ENCODE measurements at regions not wholly inside any gene's neighbourhood (a gene's known extent, or its start where the extent isn't known, plus 50 kb on each side); places are given as distances from the start of the nearest gene placed in this dataset.

GRCh38 chr6:167774881-167775280 lies 51.8 kb upstream of the AFDN start:
- Histone ChIP-seq H2AFZ (ENCODE audit: low read length) (no peak overlapping the region), H3K9me3 (replicated peaks; ENCODE audit: insufficient read depth, low read length) (no peaks in the 10 kb centered on the region), H3K9ac (ENCODE audit: low read length) (no peak overlapping the region), H3K36me3 (replicated peaks; ENCODE audit: insufficient read depth, low read length) (no peaks in the 10 kb centered on the region), H3K79me2 (ENCODE audit: low read length) (no peaks in the 10 kb centered on the region), H3F3A (ENCODE audit: insufficient read depth, low read length) (no peaks in the 10 kb centered on the region), H3K4me2 (ENCODE audit: low read depth, low read length) (no peak overlapping the region), H3K27me3 (replicated peaks; ENCODE audit: insufficient read depth, low read length) (no peaks in the 10 kb centered on the region), H4K20me1 (ENCODE audit: insufficient read depth, low read length) (no peaks in the 10 kb centered on the region), H3K27ac (ENCODE audit: low read length) (no peak overlapping the region), H3K9me2 (replicated peaks; ENCODE audit: insufficient read depth, low read length) (no peaks in the 10 kb centered on the region), H3K4me3 (ENCODE audit: low read length) (no peak overlapping the region), H3K4me1 (ENCODE audit: low read length) (no peaks in the 10 kb centered on the region)
- TF ChIP-seq EZH2phosphoT487 (IDR thresholded peaks at IDR 0.05; ENCODE audit: low read length) (no peak), EZH2 (optimal IDR thresholded peaks at IDR 0.05; ENCODE audit: low read depth, low read length) (no peak)
- DNase-seq, result no peak

- no peak for DNase-seq
- Histone ChIP-seq H3K4me3 (ENCODE audit: low read length) (no peak overlapping the region), H3K36me3 (replicated peaks; ENCODE audit: insufficient read depth, low read length) (no peaks in the 10 kb centered on the region), H3K4me2 (ENCODE audit: low read depth, low read length) (no peak overlapping the region), H3K27ac (ENCODE audit: low read length) (no peak overlapping the region), H3K79me2 (ENCODE audit: low read length) (no peaks in the 10 kb centered on the region), H3K9ac (ENCODE audit: low read length) (no peak overlapping the region), H4K20me1 (ENCODE audit: insufficient read depth, low read length) (no peaks in the 10 kb centered on the region), H3K27me3 (replicated peaks; ENCODE audit: insufficient read depth, low read length) (no peaks in the 10 kb centered on the region), H3K9me2 (replicated peaks; ENCODE audit: insufficient read depth, low read length) (no peaks in the 10 kb centered on the region), H3K4me1 (ENCODE audit: low read length) (no peaks in the 10 kb centered on the region), H2AFZ (ENCODE audit: low read length) (no peak overlapping the region), H3F3A (ENCODE audit: insufficient read depth, low read length) (no peaks in the 10 kb centered on the region), H3K9me3 (replicated peaks; ENCODE audit: insufficient read depth, low read length) (no peaks in the 10 kb centered on the region)
- TF ChIP-seq EZH2 (optimal IDR thresholded peaks at IDR 0.05; ENCODE audit: low read depth, low read length) (no peak), EZH2phosphoT487 (IDR thresholded peaks at IDR 0.05; ENCODE audit: low read length) (no peak), CTCF (IDR thresholded peaks at IDR 0.05; ENCODE audit: low read length) (no peak)
Measured at GRCh38 chr6:167776906-167777627, 49.6 kb upstream of the AFDN start.

Measured in MM.1S (cell line).